Liver (tissue), 3 donors: ENCODE measurements at regions not wholly inside any gene's neighbourhood (a gene's known extent, or its start where the extent isn't known, plus 50 kb on each side); places are given as distances from the start of the nearest gene placed in this dataset.

ENCODE experiments used
- FOXA1 ChIP-seq: IDR thresholded peaks from 2 replicates; pipeline ENCODE4 v1.6.1; 2016; ENCODE audit warnings: antibody characterized with exemption
- HNF4G ChIP-seq: IDR thresholded peaks from 2 replicates; pipeline ENCODE4 v1.6.1; 2016; ENCODE audit warnings: antibody characterized with exemption
- MAX ChIP-seq: IDR thresholded peaks from 2 replicates; pipeline ENCODE4 v1.6.1; 2016; ENCODE audit warnings: antibody characterized with exemption
- RAD21 ChIP-seq, 2 donors: IDR thresholded peaks; 2 replicates each; pipeline ENCODE4 v1.6.1; 2016; ENCODE audit warnings: antibody characterized with exemption in 2 of 2, mild to moderate bottlenecking in 2 of 2
- RXRA ChIP-seq, 2 donors: IDR thresholded peaks; 2 replicates each; pipeline ENCODE4 v1.6.1; 2017 to 2018; ENCODE audit warnings: antibody characterized with exemption in 2 of 2, mild to moderate bottlenecking in 1 of 2
- SP1 ChIP-seq: IDR thresholded peaks from 2 replicates; pipeline ENCODE4 v1.6.1; 2018; ENCODE audit warnings: antibody characterized with exemption, mild to moderate bottlenecking
- TAF1 ChIP-seq: conservative IDR thresholded peaks from 2 replicates; pipeline ENCODE4 v1.6.1; 2016; ENCODE audit warnings: antibody characterized with exemption, mild to moderate bottlenecking
- YY1 ChIP-seq: IDR thresholded peaks from 2 replicates; pipeline ENCODE4 v1.6.1; 2016; ENCODE audit warnings: antibody characterized with exemption, mild to moderate bottlenecking
- ZBTB33 ChIP-seq: IDR thresholded peaks from 2 replicates; pipeline ENCODE4 v1.6.1; 2016; ENCODE audit warnings: antibody characterized with exemption
- TF ChIP-seq, protein P1 (sequence below): fragments of 150-350 bp; IDR thresholded peaks from 2 replicates; pipeline ENCODE4 v1.5.1; 2017; ENCODE audit warnings: improper control_type of control experiment, low read depth, low read length; ENCODE audit not compliant: missing input control
- TF ChIP-seq, protein P2 (sequence below): IDR thresholded peaks from 2 replicates; pipeline ENCODE4 v1.6.1; 2016; ENCODE audit warnings: antibody characterized with exemption, mild to moderate bottlenecking
- donor health status: healthy.
- donor health status: healthy.

GRCh38 chr13:26988059-26988769 is 183.4 kb downstream of the USP12 start:
- TF ChIP-seq, protein P1, sequence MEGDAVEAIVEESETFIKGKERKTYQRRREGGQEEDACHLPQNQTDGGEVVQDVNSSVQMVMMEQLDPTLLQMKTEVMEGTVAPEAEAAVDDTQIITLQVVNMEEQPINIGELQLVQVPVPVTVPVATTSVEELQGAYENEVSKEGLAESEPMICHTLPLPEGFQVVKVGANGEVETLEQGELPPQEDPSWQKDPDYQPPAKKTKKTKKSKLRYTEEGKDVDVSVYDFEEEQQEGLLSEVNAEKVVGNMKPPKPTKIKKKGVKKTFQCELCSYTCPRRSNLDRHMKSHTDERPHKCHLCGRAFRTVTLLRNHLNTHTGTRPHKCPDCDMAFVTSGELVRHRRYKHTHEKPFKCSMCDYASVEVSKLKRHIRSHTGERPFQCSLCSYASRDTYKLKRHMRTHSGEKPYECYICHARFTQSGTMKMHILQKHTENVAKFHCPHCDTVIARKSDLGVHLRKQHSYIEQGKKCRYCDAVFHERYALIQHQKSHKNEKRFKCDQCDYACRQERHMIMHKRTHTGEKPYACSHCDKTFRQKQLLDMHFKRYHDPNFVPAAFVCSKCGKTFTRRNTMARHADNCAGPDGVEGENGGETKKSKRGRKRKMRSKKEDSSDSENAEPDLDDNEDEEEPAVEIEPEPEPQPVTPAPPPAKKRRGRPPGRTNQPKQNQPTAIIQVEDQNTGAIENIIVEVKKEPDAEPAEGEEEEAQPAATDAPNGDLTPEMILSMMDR, result no peak
- TF ChIP-seq, protein P2, sequence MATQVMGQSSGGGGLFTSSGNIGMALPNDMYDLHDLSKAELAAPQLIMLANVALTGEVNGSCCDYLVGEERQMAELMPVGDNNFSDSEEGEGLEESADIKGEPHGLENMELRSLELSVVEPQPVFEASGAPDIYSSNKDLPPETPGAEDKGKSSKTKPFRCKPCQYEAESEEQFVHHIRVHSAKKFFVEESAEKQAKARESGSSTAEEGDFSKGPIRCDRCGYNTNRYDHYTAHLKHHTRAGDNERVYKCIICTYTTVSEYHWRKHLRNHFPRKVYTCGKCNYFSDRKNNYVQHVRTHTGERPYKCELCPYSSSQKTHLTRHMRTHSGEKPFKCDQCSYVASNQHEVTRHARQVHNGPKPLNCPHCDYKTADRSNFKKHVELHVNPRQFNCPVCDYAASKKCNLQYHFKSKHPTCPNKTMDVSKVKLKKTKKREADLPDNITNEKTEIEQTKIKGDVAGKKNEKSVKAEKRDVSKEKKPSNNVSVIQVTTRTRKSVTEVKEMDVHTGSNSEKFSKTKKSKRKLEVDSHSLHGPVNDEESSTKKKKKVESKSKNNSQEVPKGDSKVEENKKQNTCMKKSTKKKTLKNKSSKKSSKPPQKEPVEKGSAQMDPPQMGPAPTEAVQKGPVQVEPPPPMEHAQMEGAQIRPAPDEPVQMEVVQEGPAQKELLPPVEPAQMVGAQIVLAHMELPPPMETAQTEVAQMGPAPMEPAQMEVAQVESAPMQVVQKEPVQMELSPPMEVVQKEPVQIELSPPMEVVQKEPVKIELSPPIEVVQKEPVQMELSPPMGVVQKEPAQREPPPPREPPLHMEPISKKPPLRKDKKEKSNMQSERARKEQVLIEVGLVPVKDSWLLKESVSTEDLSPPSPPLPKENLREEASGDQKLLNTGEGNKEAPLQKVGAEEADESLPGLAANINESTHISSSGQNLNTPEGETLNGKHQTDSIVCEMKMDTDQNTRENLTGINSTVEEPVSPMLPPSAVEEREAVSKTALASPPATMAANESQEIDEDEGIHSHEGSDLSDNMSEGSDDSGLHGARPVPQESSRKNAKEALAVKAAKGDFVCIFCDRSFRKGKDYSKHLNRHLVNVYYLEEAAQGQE, result no peak
- TF ChIP-seq YY1 (peak; percentile 48), MAX (peak; percentile 37), TAF1 (no peak), FOXA1 (no peak), RAD21 (IDR thresholded peaks at IDR 0.05) (peak in 1 of 2 donors; percentile 59), HNF4G (peak; percentile 51), RXRA (IDR thresholded peaks at IDR 0.05) (peak; percentile 93 to 97), SP1 (peak; percentile 85), ZBTB33 (no peak)
